GM12878 (cell line): ENCODE measurements at regions not wholly inside any gene's neighbourhood (a gene's known extent, or its start where the extent isn't known, plus 50 kb on each side); places are given as distances from the start of the nearest gene placed in this dataset.

ENCODE experiments used
- CHD1 ChIP-seq: IDR thresholded peaks from 2 replicates; pipeline ENCODE4 v1.6.1; 2012; ENCODE audit warnings: low read depth, low read length, improper control_type of control experiment
- CHD2 ChIP-seq: IDR thresholded peaks from 2 replicates; pipeline ENCODE4 v1.6.1; 2011; ENCODE audit warnings: low read depth, low read length, improper control_type of control experiment, borderline replicate concordance
- EZH2 ChIP-seq: IDR thresholded peaks from 2 replicates; pipeline ENCODE4 v1.6.1; 2012; ENCODE audit warnings: low read depth, mild to moderate bottlenecking, control low read depth, inconsistent platforms, low read length, borderline replicate concordance; ENCODE audit not compliant: control insufficient read depth
- PAX5 ChIP-seq: IDR thresholded peaks from 2 replicates; pipeline ENCODE4 v1.6.1; 2011; ENCODE audit warnings: low read depth, low read length, borderline replicate concordance
- POLR2A ChIP-seq: IDR thresholded peaks from 2 replicates; pipeline ENCODE4 v1.6.1; 2011; ENCODE audit warnings: low read depth, mild to moderate bottlenecking, low read length
- SMAD1 ChIP-seq: fragments of 450-650 bp; IDR thresholded peaks from 2 replicates; pipeline ENCODE4 v1.6.1; 2018; ENCODE audit warnings: mild to moderate bottlenecking, low read depth; ENCODE audit not compliant: partially characterized antibody
- SRF ChIP-seq, 2 experiments: IDR thresholded peaks; 2 replicates each; pipeline ENCODE4 v1.6.1; 2011; ENCODE audit warnings: low read depth in 2 of 2, low read length in 2 of 2, mild to moderate bottlenecking in 1 of 2, moderate library complexity in 1 of 2
- TAF1 ChIP-seq: IDR thresholded peaks from 2 replicates; pipeline ENCODE4 v1.6.1; 2011; ENCODE audit warnings: mild to moderate bottlenecking, low read depth, low read length, borderline replicate concordance
- TF ChIP-seq, protein P1 (sequence below), 3 experiments: IDR thresholded peaks in 2 of 3; conservative IDR thresholded peaks in 1 of 3; 2 replicates each; pipeline ENCODE4 v1.5.1; 2011; ENCODE audit warnings: low read depth in 3 of 3, low read length in 3 of 3, mild to moderate bottlenecking in 3 of 3, control low read depth in 2 of 3, moderate library complexity in 2 of 3, inconsistent platforms in 1 of 3, mixed read lengths in 1 of 3; ENCODE audit not compliant: control insufficient read depth in 2 of 3, insufficient read depth in 1 of 3; ENCODE audit errors: extremely low read depth in 1 of 3
- TF ChIP-seq, protein P2 (sequence below): IDR thresholded peaks from 2 replicates; pipeline ENCODE4 v1.6.1; 2012; ENCODE audit warnings: mild to moderate bottlenecking, low read depth, low read length

DNA sequence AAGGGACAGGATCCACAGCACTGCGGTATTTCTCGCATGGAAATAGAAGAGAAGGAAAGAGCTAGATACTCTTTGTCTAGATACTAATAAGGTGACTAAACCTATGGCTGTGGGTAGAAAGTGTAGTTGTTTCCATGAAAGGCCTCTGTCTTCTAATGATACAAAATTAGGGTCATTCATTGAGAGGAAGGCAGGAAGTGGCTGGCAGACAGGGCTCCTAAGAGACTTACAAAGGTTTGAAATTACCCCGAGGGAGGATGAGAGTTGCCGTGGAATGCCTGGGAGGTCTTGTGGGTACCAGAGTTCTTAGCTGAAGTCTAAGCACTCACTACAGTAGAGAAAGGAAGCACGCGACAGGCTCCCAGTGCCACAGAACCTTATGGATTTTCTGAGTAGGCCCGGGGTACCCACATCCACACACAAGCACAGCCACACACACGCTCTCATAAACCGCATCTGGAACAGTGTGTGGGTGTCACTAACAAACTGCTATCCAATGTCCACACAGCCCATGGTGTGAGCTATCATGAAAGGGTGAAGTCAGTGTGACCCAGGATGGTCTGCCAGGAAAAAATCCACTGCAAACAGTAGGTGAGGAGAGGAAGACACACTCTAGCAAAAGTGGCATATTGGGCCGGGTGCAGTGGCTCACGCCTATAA is 221.4 kb downstream of the FAM43A start:
- TF ChIP-seq SRF (IDR thresholded peaks at IDR 0.05; ENCODE audit: low read depth in 2 of 2, low read length in 2 of 2) (no peak), CHD1 (no peak), SMAD1 (no peak), EZH2 (no peak), TAF1 (no peak), POLR2A (no peak), PAX5 (no peak), CHD2 (no peak)
- TF ChIP-seq, protein P1, sequence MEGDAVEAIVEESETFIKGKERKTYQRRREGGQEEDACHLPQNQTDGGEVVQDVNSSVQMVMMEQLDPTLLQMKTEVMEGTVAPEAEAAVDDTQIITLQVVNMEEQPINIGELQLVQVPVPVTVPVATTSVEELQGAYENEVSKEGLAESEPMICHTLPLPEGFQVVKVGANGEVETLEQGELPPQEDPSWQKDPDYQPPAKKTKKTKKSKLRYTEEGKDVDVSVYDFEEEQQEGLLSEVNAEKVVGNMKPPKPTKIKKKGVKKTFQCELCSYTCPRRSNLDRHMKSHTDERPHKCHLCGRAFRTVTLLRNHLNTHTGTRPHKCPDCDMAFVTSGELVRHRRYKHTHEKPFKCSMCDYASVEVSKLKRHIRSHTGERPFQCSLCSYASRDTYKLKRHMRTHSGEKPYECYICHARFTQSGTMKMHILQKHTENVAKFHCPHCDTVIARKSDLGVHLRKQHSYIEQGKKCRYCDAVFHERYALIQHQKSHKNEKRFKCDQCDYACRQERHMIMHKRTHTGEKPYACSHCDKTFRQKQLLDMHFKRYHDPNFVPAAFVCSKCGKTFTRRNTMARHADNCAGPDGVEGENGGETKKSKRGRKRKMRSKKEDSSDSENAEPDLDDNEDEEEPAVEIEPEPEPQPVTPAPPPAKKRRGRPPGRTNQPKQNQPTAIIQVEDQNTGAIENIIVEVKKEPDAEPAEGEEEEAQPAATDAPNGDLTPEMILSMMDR (IDR thresholded peaks at IDR 0.05 in 2 of 3, conservative IDR thresholded peaks at IDR 0.05 in 1 of 3; ENCODE audit: control insufficient read depth in 2 of 3, extremely low read depth in 1 of 3, insufficient read depth in 1 of 3, low read depth in 3 of 3, low read length in 3 of 3), result no peak
- TF ChIP-seq, protein P2, sequence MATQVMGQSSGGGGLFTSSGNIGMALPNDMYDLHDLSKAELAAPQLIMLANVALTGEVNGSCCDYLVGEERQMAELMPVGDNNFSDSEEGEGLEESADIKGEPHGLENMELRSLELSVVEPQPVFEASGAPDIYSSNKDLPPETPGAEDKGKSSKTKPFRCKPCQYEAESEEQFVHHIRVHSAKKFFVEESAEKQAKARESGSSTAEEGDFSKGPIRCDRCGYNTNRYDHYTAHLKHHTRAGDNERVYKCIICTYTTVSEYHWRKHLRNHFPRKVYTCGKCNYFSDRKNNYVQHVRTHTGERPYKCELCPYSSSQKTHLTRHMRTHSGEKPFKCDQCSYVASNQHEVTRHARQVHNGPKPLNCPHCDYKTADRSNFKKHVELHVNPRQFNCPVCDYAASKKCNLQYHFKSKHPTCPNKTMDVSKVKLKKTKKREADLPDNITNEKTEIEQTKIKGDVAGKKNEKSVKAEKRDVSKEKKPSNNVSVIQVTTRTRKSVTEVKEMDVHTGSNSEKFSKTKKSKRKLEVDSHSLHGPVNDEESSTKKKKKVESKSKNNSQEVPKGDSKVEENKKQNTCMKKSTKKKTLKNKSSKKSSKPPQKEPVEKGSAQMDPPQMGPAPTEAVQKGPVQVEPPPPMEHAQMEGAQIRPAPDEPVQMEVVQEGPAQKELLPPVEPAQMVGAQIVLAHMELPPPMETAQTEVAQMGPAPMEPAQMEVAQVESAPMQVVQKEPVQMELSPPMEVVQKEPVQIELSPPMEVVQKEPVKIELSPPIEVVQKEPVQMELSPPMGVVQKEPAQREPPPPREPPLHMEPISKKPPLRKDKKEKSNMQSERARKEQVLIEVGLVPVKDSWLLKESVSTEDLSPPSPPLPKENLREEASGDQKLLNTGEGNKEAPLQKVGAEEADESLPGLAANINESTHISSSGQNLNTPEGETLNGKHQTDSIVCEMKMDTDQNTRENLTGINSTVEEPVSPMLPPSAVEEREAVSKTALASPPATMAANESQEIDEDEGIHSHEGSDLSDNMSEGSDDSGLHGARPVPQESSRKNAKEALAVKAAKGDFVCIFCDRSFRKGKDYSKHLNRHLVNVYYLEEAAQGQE, result no peak
